ENCODE measurements at regions not wholly inside any gene's neighbourhood (a gene's known extent, or its start where the extent isn't known, plus 50 kb on each side); places are given as distances from the start of the nearest gene placed in this dataset.
"Not testable (repeated sequence)": the region's sequence is repeated elsewhere in the genome, so short reads cannot be mapped to it uniquely, and the experiment has no call there.

DNA sequence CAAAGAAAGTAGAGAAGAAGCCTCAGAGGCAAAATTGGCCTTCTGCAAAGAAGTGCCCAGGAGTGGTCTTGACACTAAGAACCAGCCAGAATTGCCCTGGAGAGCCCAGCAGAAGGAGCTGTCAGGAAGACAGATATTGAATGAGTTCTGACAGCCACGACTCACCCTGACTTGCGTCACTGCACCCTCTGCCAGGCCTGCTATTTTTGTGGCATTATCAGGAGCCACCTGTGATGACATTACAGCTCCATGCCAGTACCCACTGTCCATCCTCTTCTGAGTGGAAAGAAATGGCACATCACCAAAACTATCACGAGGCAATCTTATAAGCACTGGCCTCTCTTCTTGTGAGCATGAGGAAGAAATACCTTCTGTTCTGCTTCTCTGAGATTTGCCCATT is 67.7 kb downstream of the SMIM20 start:
- ATAC-seq: no peak
- H3K36me3 Mint-ChIP-seq (ENCODE audit: low read depth): no peaks in the 10 kb centered on the region
- DNase-seq: no peak
- H3K9me3 ChIP-seq (ENCODE audit: control insufficient read depth, low read length, poor library complexity, severe bottlenecking): no peaks in the 10 kb centered on the region
- peaks cover 5% of the 10 kb centered on the region for H3K27me3 Mint-ChIP-seq
- no peak overlapping the region for H3K27ac Mint-ChIP-seq
- peaks cover 2% of the 10 kb centered on the region for H3K4me1 Mint-ChIP-seq
- no peak overlapping the region for H3K4me3 Mint-ChIP-seq

GRCh38 chr4:25982962-25983361 is 68.9 kb downstream of the SMIM20 start:
- no peak overlapping the region for H3K4me3 Mint-ChIP-seq
- DNase-seq (no peak), ATAC-seq (no peak)
- H3K27ac Mint-ChIP-seq: no peak overlapping the region
- H3K36me3 Mint-ChIP-seq (ENCODE audit: low read depth): no peaks in the 10 kb centered on the region
- H3K9me3 ChIP-seq (ENCODE audit: control insufficient read depth, low read length, poor library complexity, severe bottlenecking): no peaks in the 10 kb centered on the region
- peaks cover 2% of the 10 kb centered on the region for H3K4me1 Mint-ChIP-seq
- H3K27me3 Mint-ChIP-seq: peaks cover 5% of the 10 kb centered on the region

DNA sequence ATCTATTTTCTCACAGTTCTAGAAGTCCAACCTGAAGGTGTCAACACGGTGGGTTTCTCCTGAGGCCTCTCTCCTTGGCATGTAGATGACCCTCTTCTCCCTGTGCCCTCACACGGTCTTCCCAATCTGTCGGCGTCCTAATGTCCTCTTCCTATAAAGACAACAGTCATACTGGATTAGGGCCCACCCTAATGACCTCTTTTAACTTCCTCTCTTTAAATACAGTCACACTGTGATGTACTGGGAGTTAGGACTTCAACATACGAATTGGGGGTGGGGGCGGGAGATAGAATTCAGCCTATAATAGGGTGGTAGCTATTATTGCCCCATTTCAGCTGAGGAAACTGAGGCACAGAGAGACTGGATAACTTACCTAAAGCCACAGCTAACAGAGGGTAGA is 70.2 kb downstream of the SMIM20 start:
- H3K27ac Mint-ChIP-seq: no peak overlapping the region
- ATAC-seq: no peak
- peaks cover 5% of the 10 kb centered on the region for H3K27me3 Mint-ChIP-seq
- peaks cover 5% of the 10 kb centered on the region for H3K4me1 Mint-ChIP-seq
- DNase-seq: no peak
- H3K9me3 ChIP-seq (ENCODE audit: control insufficient read depth, low read length, poor library complexity, severe bottlenecking): no peaks in the 10 kb centered on the region
- no peaks in the 10 kb centered on the region for H3K36me3 Mint-ChIP-seq (ENCODE audit: low read depth)
- no peak overlapping the region for H3K4me3 Mint-ChIP-seq

DNA sequence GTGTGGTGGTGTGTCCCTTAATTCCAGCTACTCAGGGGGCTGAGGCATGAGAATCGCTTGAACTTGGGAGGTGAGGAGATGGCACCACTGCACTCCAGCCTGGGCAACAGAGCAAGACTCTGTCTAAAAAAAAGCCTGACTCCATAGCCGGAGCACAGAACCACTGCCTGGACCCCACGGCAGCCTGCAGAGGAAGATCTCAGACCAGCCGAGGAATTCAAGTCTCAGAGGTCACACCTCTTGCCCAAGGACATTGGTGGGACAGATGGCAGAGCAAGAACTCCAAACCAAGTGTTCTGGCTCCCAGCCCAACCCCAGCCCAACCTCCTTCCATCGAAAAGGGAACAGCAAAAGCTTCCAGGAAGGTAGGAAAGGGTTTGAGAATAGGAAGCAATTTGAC is 70.8 kb downstream of the SMIM20 start:
- ATAC-seq: no peak
- H3K27ac Mint-ChIP-seq: no peak overlapping the region
- no peaks in the 10 kb centered on the region for H3K9me3 ChIP-seq (ENCODE audit: control insufficient read depth, low read length, poor library complexity, severe bottlenecking)
- no peak overlapping the region for H3K4me3 Mint-ChIP-seq
- peaks cover 5% of the 10 kb centered on the region for H3K4me1 Mint-ChIP-seq
- peaks cover 5% of the 10 kb centered on the region for H3K27me3 Mint-ChIP-seq
- no peak for DNase-seq
- H3K36me3 Mint-ChIP-seq (ENCODE audit: low read depth): no peaks in the 10 kb centered on the region

DNA sequence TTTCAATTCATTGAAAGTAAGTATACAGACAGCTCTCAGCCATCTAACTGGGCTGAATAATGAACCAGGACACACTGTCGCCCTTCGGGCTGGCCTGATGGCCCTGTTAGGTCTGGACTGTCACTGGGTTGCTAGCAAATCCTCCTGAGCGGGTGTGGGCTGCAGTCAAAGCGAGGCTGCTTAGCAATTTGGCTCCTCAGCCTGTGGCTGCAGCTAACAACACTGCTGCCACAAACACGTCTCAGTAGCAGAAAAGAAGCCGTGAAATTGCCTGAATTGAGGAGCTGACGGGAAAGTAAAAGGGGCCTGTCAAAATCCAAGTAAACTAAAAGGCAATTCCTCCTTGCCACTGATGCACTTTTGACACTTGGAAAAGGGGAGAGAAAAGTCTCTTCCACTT is 72.8 kb downstream of the SMIM20 start:
- no peak for DNase-seq
- Mint-ChIP-seq H3K27me3 (peaks cover 13% of the 10 kb centered on the region), H3K4me1 (peaks cover 5% of the 10 kb centered on the region), H3K4me3 (no peak overlapping the region), H3K27ac (no peak overlapping the region), H3K36me3 (ENCODE audit: low read depth) (peaks cover under 1% of the 10 kb centered on the region)
- H3K9me3 ChIP-seq (ENCODE audit: control insufficient read depth, low read length, poor library complexity, severe bottlenecking): no peaks in the 10 kb centered on the region
- ATAC-seq: no peak

GRCh38 chr4:25991340-25991739 is 77.3 kb downstream of the SMIM20 start:
- no peak overlapping the region for H3K27ac Mint-ChIP-seq
- DNase-seq (no peak), ATAC-seq (no peak)
- no peak overlapping the region for H3K4me3 Mint-ChIP-seq
- H3K36me3 Mint-ChIP-seq (ENCODE audit: low read depth): peaks cover 2% of the 10 kb centered on the region
- H3K9me3 ChIP-seq (ENCODE audit: control insufficient read depth, low read length, poor library complexity, severe bottlenecking): no peaks in the 10 kb centered on the region
- peaks cover 7% of the 10 kb centered on the region for H3K4me1 Mint-ChIP-seq
- H3K27me3 Mint-ChIP-seq: peaks cover 15% of the 10 kb centered on the region

GRCh38 chr4:25993395-25994185 is 79.6 kb downstream of the SMIM20 start:
- Mint-ChIP-seq H3K27me3 (peaks cover 15% of the 10 kb centered on the region), H3K36me3 (ENCODE audit: low read depth) (peaks cover 2% of the 10 kb centered on the region), H3K27ac (peak overlapping the region; percentile 45), H3K4me1 (peaks cover 7% of the 10 kb centered on the region), H3K4me3 (peak overlapping the region; percentile 21)
- DNase-seq (no peak), ATAC-seq (no peak)
- H3K9me3 ChIP-seq (ENCODE audit: control insufficient read depth, low read length, poor library complexity, severe bottlenecking): no peaks in the 10 kb centered on the region

DNA sequence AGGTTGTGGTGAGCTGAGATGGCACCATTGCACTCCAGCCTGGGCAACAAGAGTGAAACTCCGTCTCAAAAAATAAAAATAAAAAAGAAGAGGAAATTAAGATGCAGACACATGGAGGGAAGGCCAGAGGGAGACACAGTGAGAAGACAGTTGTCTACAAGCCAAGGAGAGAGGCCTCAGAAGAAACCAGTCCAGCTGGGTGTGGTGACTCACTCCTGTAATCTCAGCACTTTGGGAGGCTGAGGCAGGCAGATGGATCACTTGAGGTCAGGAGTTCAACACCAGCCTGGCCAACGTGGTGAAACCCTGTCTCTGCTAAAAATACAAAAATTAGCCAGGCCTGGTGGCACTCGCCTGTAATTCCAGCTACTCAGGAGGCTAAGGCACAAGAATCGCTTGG is 80.6 kb downstream of the SMIM20 start:
- not testable (repeated sequence) for H3K4me1 Mint-ChIP-seq; H3K9me3 ChIP-seq (ENCODE audit: control insufficient read depth, low read length, poor library complexity, severe bottlenecking); H3K4me3 Mint-ChIP-seq; H3K36me3 Mint-ChIP-seq (ENCODE audit: low read depth); DNase-seq; ATAC-seq
- Mint-ChIP-seq H3K27ac (peak overlapping the region; percentile 43), H3K27me3 (peaks cover 15% of the 10 kb centered on the region)

- no peaks in the 10 kb centered on the region for H3K36me3 Mint-ChIP-seq (ENCODE audit: low read depth)
- peaks cover 3% of the 10 kb centered on the region for H3K9me3 ChIP-seq (ENCODE audit: control insufficient read depth, low read length, poor library complexity, severe bottlenecking)
- no peak for ATAC-seq
- H3K27ac Mint-ChIP-seq: no peak overlapping the region
- H3K4me3 Mint-ChIP-seq: no peak overlapping the region
- H3K4me1 Mint-ChIP-seq: no peaks in the 10 kb centered on the region
- peaks cover 15% of the 10 kb centered on the region for H3K27me3 Mint-ChIP-seq
- no peak for DNase-seq
These were observed 86.4 kb downstream of the SMIM20 start for GRCh38 chr4:26000274-26000950.

GRCh38 chr4:26001413-26001812 is 87.4 kb downstream of the SMIM20 start:
- peaks cover 3% of the 10 kb centered on the region for H3K9me3 ChIP-seq (ENCODE audit: control insufficient read depth, low read length, poor library complexity, severe bottlenecking)
- peaks cover 21% of the 10 kb centered on the region for H3K27me3 Mint-ChIP-seq
- no peaks in the 10 kb centered on the region for H3K36me3 Mint-ChIP-seq (ENCODE audit: low read depth)
- DNase-seq: no peak
- no peaks in the 10 kb centered on the region for H3K4me1 Mint-ChIP-seq
- H3K4me3 Mint-ChIP-seq: no peak overlapping the region
- no peak overlapping the region for H3K27ac Mint-ChIP-seq
- no peak for ATAC-seq

DNA sequence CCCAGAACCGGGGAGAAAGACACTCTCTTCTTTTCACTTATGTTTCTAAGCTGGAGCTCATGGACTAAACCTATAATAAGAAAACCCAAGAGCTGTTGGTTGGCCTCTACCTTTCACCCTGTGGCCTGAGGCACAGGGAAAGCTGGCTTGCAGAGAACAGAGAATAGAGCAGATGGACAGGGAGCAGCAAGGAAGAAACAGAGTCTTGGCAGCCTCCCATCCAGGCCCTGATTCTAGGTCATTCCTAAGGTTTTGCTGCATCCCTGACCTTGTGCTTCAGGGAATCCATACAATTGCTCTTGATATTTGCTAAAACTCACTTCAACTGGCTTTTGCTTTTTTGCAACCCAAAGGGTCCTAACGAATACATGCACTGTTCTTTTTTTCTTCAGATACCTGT is 87.8 kb downstream of the SMIM20 start:
- H3K4me1 Mint-ChIP-seq: no peaks in the 10 kb centered on the region
- no peaks in the 10 kb centered on the region for H3K36me3 Mint-ChIP-seq (ENCODE audit: low read depth)
- H3K27ac Mint-ChIP-seq: no peak overlapping the region
- H3K4me3 Mint-ChIP-seq: no peak overlapping the region
- DNase-seq (no peak), ATAC-seq (no peak)
- peaks cover 3% of the 10 kb centered on the region for H3K9me3 ChIP-seq (ENCODE audit: control insufficient read depth, low read length, poor library complexity, severe bottlenecking)
- H3K27me3 Mint-ChIP-seq: peaks cover 21% of the 10 kb centered on the region

DNA sequence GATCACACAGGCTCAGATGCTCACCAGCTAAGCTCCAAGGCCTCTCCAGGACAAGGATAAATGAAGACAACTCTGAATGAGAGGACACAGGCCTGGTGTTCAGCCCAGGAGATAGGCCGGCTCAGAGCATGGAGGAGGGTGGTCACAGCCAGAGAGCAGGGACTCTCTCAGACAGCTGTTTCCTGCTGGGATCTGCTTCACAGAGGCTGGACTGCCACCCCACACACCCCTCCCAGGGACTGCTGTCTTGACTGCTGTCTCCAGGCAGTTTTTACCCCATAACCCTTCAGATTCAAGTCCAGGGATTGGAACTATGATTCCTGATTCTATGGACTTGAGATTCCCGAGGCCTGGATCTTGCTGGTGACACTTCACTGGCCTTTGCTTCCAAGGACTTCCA is 89.0 kb downstream of the SMIM20 start:
- H3K4me3 Mint-ChIP-seq: no peak overlapping the region
- ATAC-seq: no peak
- peaks cover 3% of the 10 kb centered on the region for H3K9me3 ChIP-seq (ENCODE audit: control insufficient read depth, low read length, poor library complexity, severe bottlenecking)
- H3K27ac Mint-ChIP-seq: no peak overlapping the region
- no peaks in the 10 kb centered on the region for H3K4me1 Mint-ChIP-seq
- H3K36me3 Mint-ChIP-seq (ENCODE audit: low read depth): no peaks in the 10 kb centered on the region
- peaks cover 21% of the 10 kb centered on the region for H3K27me3 Mint-ChIP-seq
- no peak for DNase-seq

GRCh38 chr4:26004290-26004689 is 90.3 kb downstream of the SMIM20 start:
- no peaks in the 10 kb centered on the region for H3K4me1 Mint-ChIP-seq
- DNase-seq: no peak

GRCh38 chr4:26005764-26006163 is 91.7 kb downstream of the SMIM20 start:
- Mint-ChIP-seq H3K4me1 (no peaks in the 10 kb centered on the region), H3K36me3 (ENCODE audit: low read depth) (no peaks in the 10 kb centered on the region), H3K27me3 (peaks cover 16% of the 10 kb centered on the region), H3K27ac (no peak overlapping the region), H3K4me3 (no peak overlapping the region)
- DNase-seq (no peak), ATAC-seq (no peak)
- peaks cover under 1% of the 10 kb centered on the region for H3K9me3 ChIP-seq (ENCODE audit: control insufficient read depth, low read length, poor library complexity, severe bottlenecking)

More at GRCh38 chr4:26004290-26004689, 90.3 kb downstream of the SMIM20 start:
- peaks cover 3% of the 10 kb centered on the region for H3K9me3 ChIP-seq (ENCODE audit: control insufficient read depth, low read length, poor library complexity, severe bottlenecking)
- Mint-ChIP-seq H3K27ac (no peak overlapping the region), H3K36me3 (ENCODE audit: low read depth) (no peaks in the 10 kb centered on the region), H3K27me3 (peaks cover 21% of the 10 kb centered on the region), H3K4me3 (no peak overlapping the region)
- ATAC-seq: no peak
